HT-29 (cell line): ENCODE measurements at regions not wholly inside any gene's neighbourhood (a gene's known extent, or its start where the extent isn't known, plus 50 kb on each side); places are given as distances from the start of the nearest gene placed in this dataset.
"Not testable (repeated sequence)": the region's sequence is repeated elsewhere in the genome, so short reads cannot be mapped to it uniquely, and the experiment has no call there.

ENCODE experiments used
- DNase-seq: peaks from one replicate; pipeline ENCODE4 v3.0.0-alpha.2; 2015; ENCODE audit warnings: low spot score

GRCh38 chr4:116321471-116321870 lies 763.9 kb downstream of the TRAM1L1 start:
- DNase-seq = no peak

- no peak for DNase-seq
These were observed 764.5 kb downstream of the TRAM1L1 start for GRCh38 chr4:116320859-116321258.

- DNase-seq = no peak
These were observed 781.6 kb downstream of the TRAM1L1 start for GRCh38 chr4:116303736-116304188.

GRCh38 chr4:116302990-116303735 lies 782.2 kb downstream of the TRAM1L1 start:
- no peak for DNase-seq

- DNase-seq = no peak
These were observed 810.4 kb downstream of the TRAM1L1 start for GRCh38 chr4:116275006-116275405.

- DNase-seq = no peak
These were observed 813.0 kb downstream of the TRAM1L1 start for GRCh38 chr4:116272336-116272735.

GRCh38 chr4:116260931-116261330 lies 824.4 kb downstream of the TRAM1L1 start:
- not testable (repeated sequence) for DNase-seq

GRCh38 chr4:116244771-116245170 lies 840.6 kb downstream of the TRAM1L1 start:
- no peak for DNase-seq

- no peak for DNase-seq
These were observed 841.9 kb downstream of the TRAM1L1 start for GRCh38 chr4:116243431-116243830.

- no peak for DNase-seq
These were observed 851.4 kb downstream of the TRAM1L1 start for GRCh38 chr4:116233971-116234370.

- peak; percentile 14 for DNase-seq
These were observed 853.4 kb downstream of the TRAM1L1 start for GRCh38 chr4:116231999-116232398.

- DNase-seq = no peak
These were observed 856.0 kb downstream of the TRAM1L1 start for GRCh38 chr4:116229420-116229819.

- DNase-seq = no peak
These were observed 862.2 kb downstream of the TRAM1L1 start for GRCh38 chr4:116223040-116223732.

GRCh38 chr4:116217781-116218180 lies 867.6 kb downstream of the TRAM1L1 start:
- DNase-seq = no peak

- no peak for DNase-seq
These were observed 869.8 kb downstream of the TRAM1L1 start for GRCh38 chr4:116215622-116216021.

GRCh38 chr4:116202524-116202923 lies 882.9 kb downstream of the TRAM1L1 start:
- DNase-seq = no peak

- no peak for DNase-seq
These were observed 888.0 kb downstream of the TRAM1L1 start for GRCh38 chr4:116197317-116197809.

GRCh38 chr4:116183241-116183640 lies 902.1 kb downstream of the TRAM1L1 start:
- DNase-seq = no peak

- peak; percentile 38 for DNase-seq
These were observed 905.2 kb downstream of the TRAM1L1 start for GRCh38 chr4:116180157-116180601.

- DNase-seq = not testable (repeated sequence)
These were observed 934.0 kb downstream of the TRAM1L1 start for GRCh38 chr4:116151371-116151770.

- DNase-seq = peak; percentile 7
These were observed 935.2 kb downstream of the TRAM1L1 start for GRCh38 chr4:116150152-116150551.

- DNase-seq = no peak
These were observed 942.2 kb downstream of the TRAM1L1 start for GRCh38 chr4:116143198-116143597.

GRCh38 chr4:116132946-116133345 lies 952.4 kb downstream of the TRAM1L1 start:
- DNase-seq = no peak
